HCT116 (cell line): ENCODE measurements at regions not wholly inside any gene's neighbourhood (a gene's known extent, or its start where the extent isn't known, plus 50 kb on each side); places are given as distances from the start of the nearest gene placed in this dataset.

Experiments used
- ATAC-seq: fragments of 200-7000 bp; cut with Tn5 transposase; 2 replicates; pipeline ENCODE4 v1.9.1; 2020; ENCODE audit warnings: mild to moderate bottlenecking, moderate library complexity
- BruUV-seq: library from RNA; stranded (reverse); fragments of 400-500 nt; replicated peaks from 2 replicates; lab custom pipeline; 2021; lab: Mats Ljungman, UMichigan
- CTCF ChIA-PET: fragments of 300-600 bp; sonication (Branson Sonifier 250); formaldehyde crosslinking; loops from one replicate; lab custom pipeline; 2021; ENCODE audit warnings: antibody characterized with exemption; lab: Charles Lee
- POLR2A ChIA-PET: fragments of 300-600, 350-600 bp; sonication (Branson Sonifier 250); formaldehyde crosslinking; loops from one replicate; lab custom pipeline; 2021; ENCODE audit warnings: antibody characterized with exemption; lab: Charles Lee
- RAD21 ChIA-PET, 2 experiments: fragments of 300-600 bp; sonication (Branson Sonifier 250); formaldehyde crosslinking; loops; one replicate each; lab custom pipeline; 2023; ENCODE audit warnings: low total read pairs in 2 of 2; ENCODE audit not compliant: uncharacterized antibody in 2 of 2, unreplicated experiment in 2 of 2, low non-redundant PET in 1 of 2; lab: Charles Lee
- DNase-seq: peaks from one replicate; pipeline ENCODE4 v3.0.0-alpha.2; 2010; ENCODE audit warnings: low read depth, low spot score
- H2AFZ ChIP-seq: fragments of 200-600 bp; shearing (Covaris generic), sonication (generic); 2 replicates; pipeline ENCODE4 v1.6.1; 2017; ENCODE audit warnings: low read depth, mixed run types, mixed read lengths, antibody characterized with exemption, low read length; ENCODE audit not compliant: poor library complexity, severe bottlenecking
- H3K27ac ChIP-seq: 2 replicates; pipeline ENCODE4 v1.5.1; 2012; ENCODE audit warnings: low read depth, low read length
- H3K27me3 ChIP-seq: fragments of 200-600 bp; sonication (generic); 2 replicates; pipeline ENCODE4 v1.6.1; 2016; ENCODE audit warnings: mixed run types, low read length, mixed read lengths; ENCODE audit not compliant: insufficient read depth
- H3K36me3 ChIP-seq, 2 experiments: fragments of 200-500 bp in 1 of 2; fragments of 200-600 bp in 1 of 2; sonication (Bioruptor generic) in 1 of 2; sonication (generic) in 1 of 2; 2 replicates each; pipeline versions ENCODE4 v1.5.1 to v1.6.1; 2014 to 2016; ENCODE audit warnings: low read length in 2 of 2, inconsistent platforms in 1 of 2, mixed read lengths in 1 of 2, mixed run types in 1 of 2; ENCODE audit not compliant: insufficient read depth in 2 of 2, control insufficient read depth in 1 of 2
- H3K4me1 ChIP-seq, 2 experiments: fragments of 200-600 bp in 1 of 2; sonication (generic) in 1 of 2; 2 replicates each; pipeline versions ENCODE4 v1.5.1 to v1.6.1; 2012 to 2017; ENCODE audit warnings: low read length in 2 of 2, inconsistent platforms in 1 of 2, mild to moderate bottlenecking in 1 of 2, mixed read lengths in 1 of 2, mixed run types in 1 of 2, moderate library complexity in 1 of 2; ENCODE audit not compliant: insufficient read depth in 2 of 2, control insufficient read depth in 1 of 2
- H3K4me2 ChIP-seq: fragments of 200-600 bp; sonication (generic); 2 replicates; pipeline ENCODE4 v1.6.1; 2017; ENCODE audit warnings: mixed run types, low read length, mixed read lengths
- H3K4me3 ChIP-seq, 2 experiments: fragments of 200-600 bp in 1 of 2; sonication (generic) in 1 of 2; replicated peaks in 1 of 2; 2 replicates each; pipeline ENCODE4 v1.5.1; 2011 to 2016; ENCODE audit warnings: low read length in 2 of 2, control low read depth in 1 of 2, low read depth in 1 of 2, mild to moderate bottlenecking in 1 of 2, mixed read lengths in 1 of 2, mixed run types in 1 of 2
- H3K79me2 ChIP-seq: fragments of 200-600 bp; sonication (generic); 2 replicates; pipeline ENCODE4 v1.6.1; 2017; ENCODE audit warnings: mild to moderate bottlenecking, mixed run types, low read length, moderate library complexity, mixed read lengths; ENCODE audit not compliant: insufficient read depth
- H3K9ac ChIP-seq: fragments of 200-600 bp; sonication (generic); 2 replicates; pipeline ENCODE4 v1.6.1; 2016; ENCODE audit warnings: low read length, mixed read lengths
- H3K9me2 ChIP-seq: fragments of 200-600 bp; sonication (generic), shearing (Covaris generic); 2 replicates; pipeline ENCODE4 v1.6.1; 2017; ENCODE audit warnings: mixed run types, mild to moderate bottlenecking, moderate library complexity; ENCODE audit not compliant: insufficient read depth
- H3K9me3 ChIP-seq, 2 experiments: fragments of 200-500 bp in 1 of 2; fragments of 200-600 bp in 1 of 2; sonication (Bioruptor generic) in 1 of 2; sonication (generic) in 1 of 2; 2 replicates each; pipeline ENCODE4 v1.6.1; 2014 to 2017; ENCODE audit warnings: low read length in 2 of 2, mixed read lengths in 2 of 2, inconsistent platforms in 1 of 2, low read depth in 1 of 2, mild to moderate bottlenecking in 1 of 2, mixed run types in 1 of 2, moderate library complexity in 1 of 2; ENCODE audit not compliant: control insufficient read depth in 1 of 2, insufficient read depth in 1 of 2
- H4K20me1 ChIP-seq: fragments of 200-600 bp; sonication (generic), shearing (Covaris generic); 2 replicates; pipeline ENCODE4 v1.6.1; 2017; ENCODE audit warnings: mixed run types, mild to moderate bottlenecking, moderate library complexity; ENCODE audit not compliant: insufficient read depth
- CBX3 ChIP-seq: IDR thresholded peaks from 2 replicates; pipeline ENCODE4 v1.6.1; 2012; ENCODE audit warnings: low read depth
- EGR1 ChIP-seq: IDR thresholded peaks from 2 replicates; pipeline ENCODE4 v1.6.1; 2012; ENCODE audit warnings: low read depth
- EZH2 ChIP-seq: fragments of 200-600 bp; sonication (generic); IDR thresholded peaks from 2 replicates; pipeline ENCODE4 v1.6.1; 2017; ENCODE audit warnings: antibody characterized with exemption, mixed run types
- EZH2phosphoT487 ChIP-seq: fragments of 200-600 bp; IDR thresholded peaks from 2 replicates; pipeline ENCODE4 v1.6.1; 2018; ENCODE audit warnings: antibody characterized with exemption, borderline replicate concordance
- JUND ChIP-seq: IDR thresholded peaks from 2 replicates; pipeline ENCODE4 v1.6.1; 2012
- POLR2AphosphoS5 ChIP-seq: IDR thresholded peaks from 2 replicates; pipeline ENCODE4 v1.6.1; 2011; ENCODE audit warnings: mild to moderate bottlenecking, low read depth, low read length, moderate library complexity
- RAD21 ChIP-seq: IDR thresholded peaks from 2 replicates; pipeline ENCODE4 v1.6.1; 2012; ENCODE audit warnings: low read depth, mild to moderate bottlenecking
- SIN3A ChIP-seq: IDR thresholded peaks from 2 replicates; pipeline ENCODE4 v1.6.1; 2012; ENCODE audit warnings: low read depth
- SP1 ChIP-seq: IDR thresholded peaks from 2 replicates; pipeline ENCODE4 v1.6.1; 2012; ENCODE audit warnings: low read depth
- SRF ChIP-seq: IDR thresholded peaks from 2 replicates; pipeline ENCODE4 v1.6.1; 2012; ENCODE audit warnings: low read depth
- TCF7L2 ChIP-seq: IDR thresholded peaks from 2 replicates; pipeline ENCODE4 v1.7.0; 2011; ENCODE audit warnings: borderline replicate concordance, inconsistent platforms; ENCODE audit not compliant: insufficient read depth, insufficient read length; ENCODE audit errors: extremely low read depth
- YY1 ChIP-seq: IDR thresholded peaks from 2 replicates; pipeline ENCODE4 v1.6.1; 2011; ENCODE audit warnings: low read length, low read depth, moderate library complexity, mild to moderate bottlenecking; ENCODE audit not compliant: insufficient replicate concordance; ENCODE audit errors: extremely low read depth
- ZBTB33 ChIP-seq: IDR thresholded peaks from 2 replicates; pipeline ENCODE4 v1.6.1; 2011; ENCODE audit warnings: mild to moderate bottlenecking, low read length, moderate library complexity; ENCODE audit not compliant: insufficient replicate concordance; ENCODE audit errors: extremely low read depth
- ZFX ChIP-seq: fragments of 450-650 bp; IDR thresholded peaks from 2 replicates; pipeline ENCODE4 v1.6.1; 2017
- intact Hi-C: fragments of 100-400 bp; cut with micrococcal nuclease; formaldehyde crosslinking; loops from 2 replicates; pipeline ENCODE4 v1.10.0; 2022

GRCh38 chr5:98076501-98076900 is 697.0 kb upstream of the RGMB start:
- Histone ChIP-seq H3K4me3 (no peak overlapping the region), H3K79me2 (no peaks in the 10 kb centered on the region), H3K9me3 (no peaks in the 10 kb centered on the region), H3K27ac (no peak overlapping the region), H3K9ac (no peak overlapping the region), H4K20me1 (no peaks in the 10 kb centered on the region), H3K4me1 (no peaks in the 10 kb centered on the region), H3K36me3 (no peaks in the 10 kb centered on the region), H3K27me3 (no peaks in the 10 kb centered on the region), H3K9me2 (no peaks in the 10 kb centered on the region), H2AFZ (no peak overlapping the region), H3K4me2 (no peak overlapping the region)
- ChIA-PET CTCF (no interaction called here), POLR2A (interaction anchor here (1.3 kb wide), 1 partner anchor 12 kb away, joined by 4 read pairs; no protein-coding TSS in a partner anchor), RAD21 (no interaction called here)
- ATAC-seq (no peak), DNase-seq (no peak)
- intact Hi-C loops = no loop called here
- TF ChIP-seq ZFX (no peak), YY1 (no peak), JUND (no peak), SIN3A (no peak), SP1 (no peak), ZBTB33 (no peak), EZH2phosphoT487 (no peak), SRF (no peak), RAD21 (no peak), EGR1 (no peak), POLR2AphosphoS5 (no peak), TCF7L2 (no peak), EZH2 (no peak), CBX3 (no peak)
- no TSS peak for BruUV-seq
